GM13976 (cell line): ENCODE measurements at regions not wholly inside any gene's neighbourhood (a gene's known extent, or its start where the extent isn't known, plus 50 kb on each side); places are given as distances from the start of the nearest gene placed in this dataset.

Source experiments
- DNase-seq: peaks from one replicate; pipeline ENCODE4 v3.0.0; 2012; ENCODE audit warnings: low spot score
- CTCF ChIP-seq: IDR thresholded peaks from 2 replicates; pipeline ENCODE4 v1.5.1; 2012; ENCODE audit warnings: borderline replicate concordance, mild to moderate bottlenecking; ENCODE audit not compliant: insufficient read depth; ENCODE audit errors: extremely low read depth, missing control alignments, control extremely low read depth
- in situ Hi-C: fragments of 300-500 bp; cut with MboI; formaldehyde crosslinking; loops from one replicate; pipeline ENCODE4 v1.12.0; 2022; ENCODE audit warnings: low sequenced_read_pairs, mixed read lengths, inconsistent platforms; ENCODE audit not compliant: unreplicated experiment

GRCh38 chr20:16918366-16918765 lies 170.2 kb downstream of the OTOR start:
- no peak for TF ChIP-seq CTCF
- in situ Hi-C loops: no loop called here
- no peak for DNase-seq

- no peak for DNase-seq
- TF ChIP-seq CTCF: no peak
- in situ Hi-C loops: no loop called here
These were observed 171.7 kb downstream of the OTOR start for GRCh38 chr20:16919841-16920240.

- TF ChIP-seq CTCF: no peak
- in situ Hi-C loops: no loop called here
- no peak for DNase-seq
These were observed 174.7 kb downstream of the OTOR start for GRCh38 chr20:16922834-16923233.

- in situ Hi-C loops: no loop called here
- DNase-seq: no peak
- TF ChIP-seq CTCF: no peak
These were observed 178.7 kb downstream of the OTOR start for GRCh38 chr20:16926626-16927430.

- no peak for TF ChIP-seq CTCF
- in situ Hi-C loops: no loop called here
- no peak for DNase-seq
These were observed 181.6 kb downstream of the OTOR start for GRCh38 chr20:16929756-16930155.

GRCh38 chr20:16930656-16931055 lies 182.5 kb downstream of the OTOR start:
- DNase-seq: no peak
- no peak for TF ChIP-seq CTCF
- in situ Hi-C loops: no loop called here

GRCh38 chr20:16939051-16939450 lies 190.9 kb downstream of the OTOR start:
- no peak for TF ChIP-seq CTCF
- no peak for DNase-seq
- in situ Hi-C loops: no loop called here
